GM13977 (cell line): ENCODE measurements at regions not wholly inside any gene's neighbourhood (a gene's known extent, or its start where the extent isn't known, plus 50 kb on each side); places are given as distances from the start of the nearest gene placed in this dataset.

Source experiments
- DNase-seq: peaks from one replicate; pipeline ENCODE4 v3.0.0; 2012; ENCODE audit warnings: low spot score
- CTCF ChIP-seq: IDR thresholded peaks from 2 replicates; pipeline ENCODE4 v1.5.1; 2012; ENCODE audit warnings: mild to moderate bottlenecking, control low read depth; ENCODE audit not compliant: insufficient read depth; ENCODE audit errors: extremely low read depth, missing control alignments
- in situ Hi-C: fragments of 300-500 bp; cut with MboI; formaldehyde crosslinking; loops from one replicate; pipeline ENCODE4 v1.12.0; 2022; ENCODE audit warnings: low sequenced_read_pairs, low pct_unique_long_range_greater_than_20kb, mixed read lengths, inconsistent platforms; ENCODE audit not compliant: unreplicated experiment

- in situ Hi-C loops: loop anchor here (25.0 kb wide), 2 partner anchors 256 to 369 kb away; no protein-coding TSS in a partner anchor
- no peak for TF ChIP-seq CTCF
- DNase-seq: no peak
These were observed 68.6 kb downstream of the ZNF621 start for GRCh38 chr3:40593351-40593750.

- in situ Hi-C loops: loop anchor here (25.0 kb wide), 2 partner anchors 260 to 365 kb away; no protein-coding TSS in a partner anchor
- no peak for TF ChIP-seq CTCF
- no peak for DNase-seq
These were observed 72.7 kb downstream of the ZNF621 start for GRCh38 chr3:40597441-40597840.

- no peak for TF ChIP-seq CTCF
- no peak for DNase-seq
- in situ Hi-C loops: loop anchor here (25.0 kb wide), 2 partner anchors 261 to 364 kb away; no protein-coding TSS in a partner anchor
These were observed 73.6 kb downstream of the ZNF621 start for GRCh38 chr3:40598338-40598737.

- in situ Hi-C loops: loop anchor here (25.0 kb wide), 2 partner anchors 262 to 363 kb away; no protein-coding TSS in a partner anchor
- DNase-seq: no peak
- no peak for TF ChIP-seq CTCF
These were observed 74.2 kb downstream of the ZNF621 start for GRCh38 chr3:40598962-40599361.

- in situ Hi-C loops: no loop called here
- DNase-seq: no peak
- no peak for TF ChIP-seq CTCF
These were observed 78.1 kb downstream of the ZNF621 start for GRCh38 chr3:40602778-40603385.

GRCh38 chr3:40605960-40606359 is 81.2 kb downstream of the ZNF621 start:
- in situ Hi-C loops: no loop called here
- no peak for TF ChIP-seq CTCF

More at GRCh38 chr3:40605960-40606359, 81.2 kb downstream of the ZNF621 start:
- DNase-seq: no peak
